Gastrocnemius medialis (tissue), 4 donors: ENCODE measurements at regions not wholly inside any gene's neighbourhood (a gene's known extent, or its start where the extent isn't known, plus 50 kb on each side); places are given as distances from the start of the nearest gene placed in this dataset.

ENCODE experiments used
- CTCF ChIP-seq, 5 experiments: fragments of 450-650 bp in 3 of 5; fragments of 200-600 bp in 2 of 5; sonication (generic) in 2 of 5; IDR thresholded peaks in 4 of 5; conservative IDR thresholded peaks in 1 of 5; 1 replicate in 4 of 5; 2 replicates in 1 of 5; pipeline ENCODE4 v1.5.1; 2016 to 2019; ENCODE audit warnings: antibody characterized with exemption in 5 of 5, mild to moderate bottlenecking in 3 of 5, moderate library complexity in 3 of 5
- POLR2A ChIP-seq, 2 donors: fragments of 450-650 bp; IDR thresholded peaks; one replicate each; pipeline ENCODE4 v1.6.1; 2017; ENCODE audit warnings: antibody characterized with exemption in 2 of 2, mild to moderate bottlenecking in 2 of 2, moderate library complexity in 2 of 2

DNA sequence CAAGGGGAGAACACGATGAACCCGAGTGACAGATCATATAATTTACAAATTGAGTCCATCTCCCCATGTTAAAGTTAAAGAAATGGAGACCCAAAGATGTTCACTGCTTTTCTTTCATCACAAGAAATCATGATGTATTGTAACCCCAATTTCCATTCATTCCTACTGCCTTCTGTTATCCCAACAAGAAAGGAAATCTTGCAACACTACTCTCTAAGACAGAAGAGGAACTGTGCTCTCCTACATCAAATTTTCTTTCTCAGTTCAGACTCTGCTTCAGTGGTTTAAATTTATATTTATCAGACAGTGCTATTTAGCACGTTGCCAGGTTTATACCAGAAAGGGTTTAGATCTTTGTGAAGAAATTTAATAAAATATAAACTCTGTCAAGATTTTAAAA is 83.8 kb upstream of the RASA1 start:
- TF ChIP-seq CTCF (IDR thresholded peaks at IDR 0.05 in 4 of 5, conservative IDR thresholded peaks at IDR 0.05 in 1 of 5) = no peak
- no peak for TF ChIP-seq POLR2A (IDR thresholded peaks at IDR 0.05)
